ENCODE measurements at regions not wholly inside any gene's neighbourhood (a gene's known extent, or its start where the extent isn't known, plus 50 kb on each side); places are given as distances from the start of the nearest gene placed in this dataset.

DNA sequence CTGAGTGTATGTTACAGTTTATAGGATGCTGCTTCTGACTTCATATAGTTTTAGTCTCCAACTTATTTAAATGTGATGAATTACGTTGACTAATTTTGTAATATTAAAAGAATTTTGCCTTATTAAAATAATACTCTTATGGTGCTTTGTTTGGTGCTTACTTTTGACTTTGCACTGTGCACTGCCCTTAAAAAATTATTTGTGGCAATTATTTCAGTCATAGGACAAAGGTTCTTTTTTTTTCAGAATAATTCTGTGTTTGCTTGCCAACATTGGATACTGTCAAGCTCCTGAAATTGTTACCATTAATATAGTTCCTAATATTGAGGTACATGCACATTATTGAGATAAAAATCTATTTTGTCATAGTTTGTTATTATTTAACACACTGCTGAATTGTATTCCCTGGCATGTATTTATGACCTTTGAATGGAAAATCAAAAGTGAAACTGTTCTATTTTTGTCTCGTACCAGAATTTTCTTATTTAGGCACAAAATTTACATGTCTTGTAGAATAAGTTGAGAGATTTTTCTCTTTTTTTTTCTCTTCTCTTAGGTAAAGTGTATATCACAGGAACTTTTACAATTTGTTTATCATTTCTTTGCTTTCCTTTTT lies 572.8 kb upstream of the KLHL29 start:
- DNase-seq: no peak

DNA sequence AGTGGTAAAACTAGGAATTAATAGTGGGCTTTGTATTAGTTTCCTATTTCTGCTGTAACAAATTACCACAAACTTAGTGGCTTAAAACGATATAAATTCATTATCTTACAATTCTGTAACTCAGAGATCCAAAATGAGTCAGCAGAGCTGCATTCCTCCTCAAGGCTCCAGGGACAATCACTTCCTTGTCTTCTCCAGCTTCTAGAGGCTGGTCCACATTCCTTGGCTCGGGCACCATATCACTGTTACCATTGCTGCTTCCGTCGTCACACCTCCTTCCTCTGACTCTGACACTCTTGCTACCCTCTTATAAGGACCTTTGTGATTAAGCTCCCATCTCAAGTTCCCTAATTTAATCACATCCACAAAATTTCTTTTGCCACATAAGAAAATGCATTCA lies 567.8 kb upstream of the KLHL29 start:
- DNase-seq: no peak

- no peak for DNase-seq
Observed at GRCh38 chr2:22821458-22821857, 563.5 kb upstream of the KLHL29 start.

DNA sequence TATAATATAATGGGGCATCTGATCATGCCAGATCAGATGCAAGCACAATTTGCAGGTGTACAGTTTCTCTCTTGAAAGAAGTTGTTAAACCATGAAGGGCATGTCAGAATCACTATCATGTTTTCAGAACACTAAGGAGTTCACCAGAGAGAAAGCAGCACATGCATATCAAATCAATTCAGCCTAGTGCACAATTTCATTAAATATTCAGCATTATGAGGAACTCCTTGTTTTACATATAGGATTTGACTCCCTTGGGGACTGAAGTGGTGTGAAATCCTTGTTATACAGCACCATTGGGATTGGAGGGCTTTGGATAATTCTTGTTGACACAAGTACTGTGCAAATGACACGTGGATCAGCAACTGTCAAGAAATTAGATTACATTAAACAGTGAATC lies 562.1 kb upstream of the KLHL29 start:
- no peak for DNase-seq

GRCh38 chr2:22824618-22825017 lies 560.4 kb upstream of the KLHL29 start:
- no peak for DNase-seq

GRCh38 chr2:22826703-22827102 lies 558.3 kb upstream of the KLHL29 start:
- no peak for DNase-seq

GRCh38 chr2:22829791-22830190 lies 555.2 kb upstream of the KLHL29 start:
- DNase-seq: no peak

DNA sequence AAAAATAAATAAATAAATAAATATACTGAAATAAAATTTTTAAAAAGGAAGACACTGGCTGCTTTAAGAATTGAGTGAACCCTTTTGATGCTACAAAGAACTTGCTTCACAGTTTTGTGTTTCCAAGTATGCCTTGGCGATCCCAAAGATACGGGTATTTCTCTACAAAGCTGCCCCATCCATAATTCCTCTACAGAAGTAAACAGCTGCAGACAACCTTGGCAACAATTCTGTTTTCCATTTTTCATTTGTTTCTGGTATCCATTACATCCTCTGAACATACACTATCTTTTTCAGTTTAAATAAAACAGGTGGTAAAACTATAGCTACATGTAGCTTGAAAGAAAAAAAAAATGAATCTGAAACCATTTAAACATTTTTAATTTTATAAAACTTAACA lies 552.8 kb upstream of the KLHL29 start:
- DNase-seq: no peak

DNA sequence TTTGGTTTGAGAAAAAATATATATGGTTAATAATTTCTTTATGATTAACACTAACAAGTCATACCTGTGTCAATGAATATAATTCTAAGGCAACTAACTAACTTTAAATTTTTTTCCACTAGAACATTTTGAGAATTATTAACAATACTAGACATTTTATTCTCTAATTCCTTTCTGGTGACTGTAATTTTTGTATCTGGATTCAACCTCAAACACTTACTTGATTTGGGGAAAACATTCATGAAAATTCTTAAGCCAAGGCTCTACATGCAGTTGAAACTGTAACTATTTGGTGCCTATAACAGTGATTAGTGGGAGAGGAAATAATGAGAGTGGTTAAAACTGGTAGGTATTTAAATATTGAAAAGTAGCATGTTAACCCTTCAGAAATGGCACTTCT lies 546.5 kb upstream of the KLHL29 start:
- no peak for DNase-seq

GRCh38 chr2:22842205-22842869 lies 542.6 kb upstream of the KLHL29 start:
- DNase-seq: no peak

- no peak for DNase-seq
Observed at GRCh38 chr2:22843919-22844537, 541.0 kb upstream of the KLHL29 start.

DNA sequence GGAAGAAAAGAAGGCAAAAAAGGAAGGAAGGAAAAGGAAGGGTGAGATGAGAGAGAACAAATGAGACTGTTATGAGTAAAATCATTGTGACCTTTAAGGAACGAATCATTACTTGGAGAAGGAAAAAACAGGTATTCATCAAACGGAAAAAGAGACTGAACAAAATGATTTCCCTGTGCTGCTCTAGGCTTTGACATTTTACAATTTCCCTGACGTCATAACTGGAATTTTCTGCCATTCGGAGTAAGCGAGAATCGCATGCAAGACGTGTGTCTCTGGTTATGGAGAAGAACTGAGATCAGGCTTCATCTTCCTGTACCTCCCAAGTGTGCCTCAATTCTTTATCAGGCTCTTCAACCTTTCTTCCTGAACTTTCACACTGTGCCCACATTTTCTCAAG lies 534.7 kb upstream of the KLHL29 start:
- no peak for DNase-seq

- no peak for DNase-seq
Observed at GRCh38 chr2:22854588-22854987, 530.4 kb upstream of the KLHL29 start.

DNA sequence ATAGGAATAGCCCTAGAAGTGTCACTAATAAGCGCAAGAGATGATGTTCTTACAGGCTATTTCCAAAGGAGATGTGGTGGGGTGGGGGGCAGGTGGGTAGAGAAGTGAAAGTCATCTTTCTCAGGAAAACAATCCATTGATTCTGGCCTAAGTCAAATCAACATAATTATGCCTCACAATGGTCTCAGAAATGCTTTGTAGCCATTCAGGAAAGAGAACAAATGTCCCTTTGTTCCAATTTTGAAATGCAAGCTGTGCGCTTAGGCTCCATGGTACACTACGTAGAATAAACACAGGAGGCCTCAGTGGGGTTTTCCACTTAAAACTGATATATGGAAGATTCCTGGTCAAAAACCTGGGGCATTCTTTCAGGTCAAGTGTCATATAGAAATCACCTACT lies 529.9 kb upstream of the KLHL29 start:
- no peak for DNase-seq

DNA sequence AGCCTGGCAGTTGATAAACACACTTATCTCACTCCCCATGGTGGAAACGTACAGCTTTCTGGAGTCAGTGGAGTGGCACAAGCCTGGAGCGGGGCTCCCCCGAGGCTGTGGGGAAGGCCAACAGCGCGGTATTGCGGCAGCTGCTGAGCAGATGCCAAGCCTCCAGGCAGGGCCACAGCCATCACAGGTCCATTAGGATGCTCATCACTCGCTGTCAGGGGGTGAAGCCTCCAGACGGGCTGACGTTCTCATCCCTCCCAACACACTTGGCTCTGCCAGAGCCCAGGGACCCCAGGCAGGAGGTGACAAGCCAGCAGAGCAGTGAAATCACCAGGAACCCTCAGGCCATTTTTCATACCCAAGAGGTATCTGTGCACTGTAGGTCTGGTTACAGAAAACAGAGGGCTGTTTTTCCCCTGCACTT lies 529.2 kb upstream of the KLHL29 start:
- no peak for DNase-seq

DNA sequence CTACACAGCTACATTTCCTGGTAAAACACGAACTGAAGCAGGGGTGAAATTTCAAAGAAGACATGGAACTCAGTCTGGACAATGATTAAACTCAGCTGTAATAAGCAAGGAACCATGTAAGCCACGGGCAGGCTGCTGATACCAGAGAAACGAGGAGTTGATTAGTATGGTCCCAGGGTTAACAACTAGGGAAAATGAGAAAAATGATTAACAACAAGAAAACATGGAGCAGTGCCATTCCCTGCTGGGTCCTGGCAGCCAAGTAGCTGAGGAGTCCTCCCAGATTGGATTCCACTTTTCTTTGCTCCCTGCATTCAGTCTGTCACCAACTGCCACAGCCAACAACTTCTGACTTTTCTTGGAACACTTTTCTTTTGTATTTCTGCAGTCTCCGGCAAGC lies 517.0 kb upstream of the KLHL29 start:
- no peak for DNase-seq

GRCh38 chr2:22878121-22878520 lies 506.9 kb upstream of the KLHL29 start:
- DNase-seq: no peak

DNA sequence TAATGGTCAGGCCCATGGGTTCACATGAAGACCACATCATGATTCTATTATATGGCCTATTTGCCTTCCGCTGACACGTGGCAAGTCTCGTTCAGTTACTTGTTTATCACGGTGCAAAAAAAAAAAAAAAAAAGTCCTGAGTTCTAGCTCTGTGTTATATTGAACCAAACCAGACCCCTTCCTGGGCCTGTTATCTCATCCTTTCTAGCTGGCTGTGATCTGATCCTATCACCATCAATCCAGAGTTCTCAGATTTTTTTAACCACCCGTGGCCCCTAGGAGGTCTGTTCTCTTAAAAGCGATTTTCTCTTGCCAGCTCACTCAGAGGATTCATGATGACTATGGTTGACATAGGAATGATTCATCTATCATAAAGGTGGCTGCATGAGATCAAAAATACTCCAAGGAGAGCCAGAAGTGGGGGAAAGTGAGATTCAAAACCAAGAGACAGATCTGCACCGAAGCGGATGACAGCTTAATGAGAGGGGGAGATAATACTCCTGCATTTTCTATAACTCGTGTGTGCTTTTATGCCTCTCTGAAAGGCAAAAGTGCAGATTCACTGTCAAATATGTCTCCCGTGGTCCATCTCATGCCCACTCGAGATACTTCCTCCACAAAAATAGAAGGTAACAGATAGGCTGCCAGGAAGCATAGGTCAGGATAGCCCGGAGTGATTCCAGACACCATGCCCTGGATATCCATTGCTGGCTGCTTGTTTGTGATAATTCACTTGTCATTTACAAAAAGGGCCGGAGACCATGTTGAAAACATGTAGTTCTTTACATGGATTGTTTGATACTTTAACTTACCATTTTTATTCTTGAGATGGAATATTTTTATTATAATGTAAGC lies 505.7 kb upstream of the KLHL29 start:
- no peak for DNase-seq

GRCh38 chr2:22880161-22880560 lies 504.8 kb upstream of the KLHL29 start:
- no peak for DNase-seq

DNA sequence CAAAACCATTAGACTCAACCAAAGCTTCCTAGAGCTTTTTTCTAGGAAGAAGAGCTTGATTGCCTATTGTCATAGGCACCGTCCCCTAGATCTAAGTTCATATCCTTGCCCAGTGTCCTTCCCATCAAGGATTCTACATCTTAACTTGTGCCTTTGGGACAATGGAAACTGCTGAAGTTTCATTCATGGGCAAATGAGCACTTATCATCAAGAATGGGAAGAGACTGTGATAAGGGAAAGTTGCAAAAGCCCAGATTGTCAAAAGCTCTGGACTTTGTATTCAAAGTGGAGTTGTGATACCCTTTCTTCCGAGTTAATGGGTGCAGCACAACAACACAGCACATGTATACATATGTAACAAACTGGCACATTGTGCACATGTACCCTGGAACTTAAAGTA lies 503.0 kb upstream of the KLHL29 start:
- no peak for DNase-seq

DNA sequence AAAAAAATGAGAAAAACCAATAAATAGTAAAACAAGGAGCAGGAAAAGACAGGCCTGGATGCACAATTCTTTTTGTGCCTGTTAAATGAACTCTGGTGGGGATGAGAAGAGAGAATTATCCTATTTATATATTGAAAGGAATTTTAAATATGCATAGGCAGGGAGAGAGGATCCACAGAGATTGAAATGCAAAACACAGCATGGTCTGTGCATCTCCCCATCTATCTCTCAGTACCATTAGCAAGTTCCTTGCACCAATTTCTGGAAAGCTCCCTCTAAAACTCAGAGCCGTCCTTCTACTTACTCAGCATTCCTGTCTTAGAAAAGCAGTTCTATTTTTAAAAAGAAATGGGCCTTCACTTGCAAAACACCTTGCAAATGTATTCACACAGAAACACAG lies 502.3 kb upstream of the KLHL29 start:
- DNase-seq: no peak

GRCh38 chr2:22883054-22883453 lies 501.9 kb upstream of the KLHL29 start:
- no peak for DNase-seq

DNA sequence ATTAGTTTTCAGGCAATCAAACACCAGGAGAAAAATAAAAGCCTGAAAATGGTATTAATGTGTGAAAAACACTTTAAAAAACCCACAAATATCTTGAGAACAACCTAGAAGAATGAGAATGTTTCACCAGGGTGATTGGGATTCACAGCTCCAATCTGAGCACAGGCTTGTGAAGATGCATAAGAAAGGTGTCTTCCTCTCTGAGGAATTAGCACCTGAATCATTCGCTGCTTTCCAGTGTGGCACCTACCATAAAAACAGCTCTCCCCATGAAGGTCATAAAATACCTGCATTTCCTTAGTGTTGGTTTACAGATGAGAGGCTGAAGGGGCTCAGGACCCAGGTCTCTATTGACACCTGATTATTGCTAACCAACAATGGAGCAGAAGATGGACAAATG lies 499.7 kb upstream of the KLHL29 start:
- DNase-seq: no peak

DNA sequence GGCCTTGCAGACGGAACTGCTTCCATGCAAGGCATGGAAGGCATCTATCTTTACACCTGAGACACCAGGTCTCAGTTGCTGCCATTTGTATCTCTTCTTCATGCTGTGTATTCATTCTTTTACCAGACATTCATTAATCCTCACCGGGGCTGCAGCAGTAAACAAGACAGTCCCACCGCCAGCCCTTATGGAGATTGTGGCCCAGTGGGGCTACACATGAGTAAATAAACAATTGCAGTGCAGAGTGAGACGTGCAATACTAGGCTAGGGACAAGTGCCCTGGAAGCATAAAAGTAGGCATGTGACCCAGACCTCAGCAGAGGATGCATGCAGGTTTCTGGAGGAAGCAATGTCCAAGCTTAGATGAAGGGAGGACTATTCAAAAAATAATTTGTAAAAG lies 497.6 kb upstream of the KLHL29 start:
- DNase-seq: no peak
